ENCODE measurements at regions not wholly inside any gene's neighbourhood (a gene's known extent, or its start where the extent isn't known, plus 50 kb on each side); places are given as distances from the start of the nearest gene placed in this dataset.

DNA sequence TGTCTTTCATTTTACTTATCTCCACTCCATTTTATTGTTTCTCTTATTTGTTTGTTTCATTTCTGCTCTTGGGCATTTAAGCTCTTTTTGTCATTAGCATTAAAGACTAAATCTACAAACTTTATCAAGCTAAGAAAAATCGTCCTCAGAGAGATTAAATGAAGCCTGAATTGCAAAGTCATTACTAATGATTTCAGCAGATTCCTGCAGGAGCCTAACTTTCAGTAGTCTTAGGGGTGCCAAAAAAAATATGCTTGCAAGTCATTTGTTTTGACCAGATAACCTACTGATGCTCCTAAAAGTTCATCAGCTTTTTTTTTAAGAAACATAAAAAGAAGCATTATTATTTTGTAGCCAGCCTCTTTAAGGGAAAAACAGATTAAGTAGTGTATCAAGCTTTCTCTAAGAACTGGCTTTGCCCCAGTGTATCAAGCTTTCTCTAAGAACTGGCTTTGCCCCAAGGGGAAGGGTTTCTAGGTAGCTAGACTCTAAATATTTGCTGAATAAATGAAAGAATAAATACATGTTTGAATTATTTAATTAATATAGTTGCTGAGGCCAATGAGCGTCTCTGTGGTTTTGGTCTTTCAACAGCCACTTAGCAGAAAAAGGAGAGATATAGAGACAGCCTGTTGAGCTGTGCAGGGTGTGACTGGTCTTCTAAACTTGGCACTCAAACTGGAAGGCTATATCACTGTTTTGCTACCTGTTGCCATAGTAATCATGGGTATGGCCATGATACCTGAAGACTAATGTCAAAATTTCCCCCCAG lies 174.2 kb downstream of the BTC start:
- DNase-seq (ENCODE audit: low read depth) = no peak
- TF ChIP-seq, protein P1, sequence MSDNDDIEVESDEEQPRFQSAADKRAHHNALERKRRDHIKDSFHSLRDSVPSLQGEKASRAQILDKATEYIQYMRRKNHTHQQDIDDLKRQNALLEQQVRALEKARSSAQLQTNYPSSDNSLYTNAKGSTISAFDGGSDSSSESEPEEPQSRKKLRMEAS (IDR thresholded peaks at IDR 0.05; ENCODE audit: low read depth, low read length) = no peak
- TF ChIP-seq POLR2A (IDR thresholded peaks at IDR 0.05; ENCODE audit: extremely low read depth, insufficient read length) = no peak
- TF ChIP-seq MYC (IDR thresholded peaks at IDR 0.05; ENCODE audit: low read depth, low read length) = no peak
- TF ChIP-seq, protein P2, sequence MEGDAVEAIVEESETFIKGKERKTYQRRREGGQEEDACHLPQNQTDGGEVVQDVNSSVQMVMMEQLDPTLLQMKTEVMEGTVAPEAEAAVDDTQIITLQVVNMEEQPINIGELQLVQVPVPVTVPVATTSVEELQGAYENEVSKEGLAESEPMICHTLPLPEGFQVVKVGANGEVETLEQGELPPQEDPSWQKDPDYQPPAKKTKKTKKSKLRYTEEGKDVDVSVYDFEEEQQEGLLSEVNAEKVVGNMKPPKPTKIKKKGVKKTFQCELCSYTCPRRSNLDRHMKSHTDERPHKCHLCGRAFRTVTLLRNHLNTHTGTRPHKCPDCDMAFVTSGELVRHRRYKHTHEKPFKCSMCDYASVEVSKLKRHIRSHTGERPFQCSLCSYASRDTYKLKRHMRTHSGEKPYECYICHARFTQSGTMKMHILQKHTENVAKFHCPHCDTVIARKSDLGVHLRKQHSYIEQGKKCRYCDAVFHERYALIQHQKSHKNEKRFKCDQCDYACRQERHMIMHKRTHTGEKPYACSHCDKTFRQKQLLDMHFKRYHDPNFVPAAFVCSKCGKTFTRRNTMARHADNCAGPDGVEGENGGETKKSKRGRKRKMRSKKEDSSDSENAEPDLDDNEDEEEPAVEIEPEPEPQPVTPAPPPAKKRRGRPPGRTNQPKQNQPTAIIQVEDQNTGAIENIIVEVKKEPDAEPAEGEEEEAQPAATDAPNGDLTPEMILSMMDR (IDR thresholded peaks at IDR 0.05; ENCODE audit: low read depth, low read length) = no peak
- no peak overlapping the region for H3K4me3 ChIP-seq (ENCODE audit: low read depth, low read length)

DNA sequence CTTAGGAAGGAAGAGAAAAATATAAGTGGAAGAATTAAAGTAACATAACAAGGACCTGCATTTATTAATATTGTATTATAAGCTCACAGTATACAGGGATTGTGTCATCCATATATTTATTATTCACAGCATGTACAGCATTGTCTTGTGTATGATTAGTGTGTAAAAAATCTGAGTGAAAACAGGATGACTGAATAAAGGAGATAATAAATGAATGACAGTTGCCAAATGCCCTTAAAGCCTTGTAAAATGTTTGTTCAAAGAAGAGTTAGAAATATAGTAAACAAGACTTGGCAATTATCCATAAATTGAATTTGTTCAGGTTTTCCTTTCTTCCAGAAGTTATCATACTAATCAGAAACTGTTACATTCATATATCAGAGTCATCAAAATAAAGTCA lies 172.7 kb downstream of the BTC start:
- H3K4me3 ChIP-seq (ENCODE audit: low read depth, low read length) = no peak overlapping the region
- TF ChIP-seq MYC (IDR thresholded peaks at IDR 0.05; ENCODE audit: low read depth, low read length) (no peak), POLR2A (IDR thresholded peaks at IDR 0.05; ENCODE audit: extremely low read depth, insufficient read length) (no peak)
- TF ChIP-seq, protein P2 (IDR thresholded peaks at IDR 0.05; ENCODE audit: low read depth, low read length) = no peak
- TF ChIP-seq, protein P1 (IDR thresholded peaks at IDR 0.05; ENCODE audit: low read depth, low read length) = no peak
- DNase-seq (ENCODE audit: low read depth) = no peak

DNA sequence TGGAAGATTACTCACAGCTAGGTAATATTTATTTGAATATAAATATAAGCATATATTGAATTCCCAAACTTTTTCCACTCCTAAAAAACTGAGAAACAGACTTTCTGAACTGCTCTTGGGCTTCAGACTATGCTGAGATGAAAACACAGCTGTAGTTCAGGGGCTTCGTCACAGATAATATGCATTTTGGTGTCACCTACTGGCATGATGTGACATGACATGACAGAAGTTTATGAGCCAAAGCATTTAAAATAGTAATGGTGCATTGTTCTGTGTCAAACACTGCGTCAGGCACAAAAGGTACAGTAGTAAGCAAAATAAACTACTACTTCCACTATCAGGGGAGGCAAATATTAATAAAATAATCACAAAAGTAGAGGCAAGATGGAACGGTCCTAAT lies 171.3 kb downstream of the BTC start:
- no peak overlapping the region for H3K4me3 ChIP-seq (ENCODE audit: low read depth, low read length)
- peak; percentile 63 for DNase-seq (ENCODE audit: low read depth)
- TF ChIP-seq, protein P2 (IDR thresholded peaks at IDR 0.05; ENCODE audit: low read depth, low read length) = peak; percentile 35
- TF ChIP-seq MYC (IDR thresholded peaks at IDR 0.05; ENCODE audit: low read depth, low read length) = no peak
- no peak for TF ChIP-seq POLR2A (IDR thresholded peaks at IDR 0.05; ENCODE audit: extremely low read depth, insufficient read length)
- TF ChIP-seq, protein P1 (IDR thresholded peaks at IDR 0.05; ENCODE audit: low read depth, low read length) = no peak

DNA sequence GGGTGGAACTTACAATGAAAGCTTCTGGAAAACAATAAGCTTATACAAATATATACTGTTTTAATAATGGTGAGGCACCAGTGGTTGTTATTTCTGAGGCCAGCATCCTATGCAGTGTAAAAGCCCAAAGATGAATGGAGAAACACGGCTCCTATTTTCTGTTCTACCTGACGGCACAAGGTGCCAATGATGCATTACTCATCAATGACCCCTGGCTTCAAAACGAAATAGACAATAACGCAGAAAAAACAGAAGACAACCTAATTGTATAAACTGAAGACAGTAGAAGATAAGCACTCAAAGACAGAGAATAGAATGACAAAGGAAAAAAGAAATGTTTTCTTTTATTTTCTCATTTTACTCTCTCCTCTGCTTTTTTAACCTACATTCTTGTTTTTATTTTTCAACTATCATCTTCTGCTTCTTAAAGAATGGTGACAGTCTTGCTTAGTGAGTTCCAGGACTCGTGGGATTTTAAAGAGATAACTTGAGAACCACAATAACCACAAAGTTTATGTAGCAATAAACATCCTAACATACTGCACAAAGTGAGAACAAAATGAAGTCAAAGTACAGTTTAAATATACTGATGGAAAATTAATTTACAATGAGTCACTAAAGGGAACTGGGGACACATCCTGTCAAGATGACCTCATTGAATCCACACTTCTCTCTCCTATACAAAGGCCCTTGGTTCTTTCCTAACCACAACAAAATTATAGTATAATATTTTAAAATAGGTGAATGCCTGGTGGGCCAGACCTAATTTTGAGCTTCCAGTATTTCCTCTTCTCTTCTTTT lies 169.8 kb downstream of the BTC start:
- no peak for TF ChIP-seq POLR2A (IDR thresholded peaks at IDR 0.05; ENCODE audit: extremely low read depth, insufficient read length)
- TF ChIP-seq, protein P1 (IDR thresholded peaks at IDR 0.05; ENCODE audit: low read depth, low read length) = no peak
- DNase-seq (ENCODE audit: low read depth) = peak; percentile 83

DNA sequence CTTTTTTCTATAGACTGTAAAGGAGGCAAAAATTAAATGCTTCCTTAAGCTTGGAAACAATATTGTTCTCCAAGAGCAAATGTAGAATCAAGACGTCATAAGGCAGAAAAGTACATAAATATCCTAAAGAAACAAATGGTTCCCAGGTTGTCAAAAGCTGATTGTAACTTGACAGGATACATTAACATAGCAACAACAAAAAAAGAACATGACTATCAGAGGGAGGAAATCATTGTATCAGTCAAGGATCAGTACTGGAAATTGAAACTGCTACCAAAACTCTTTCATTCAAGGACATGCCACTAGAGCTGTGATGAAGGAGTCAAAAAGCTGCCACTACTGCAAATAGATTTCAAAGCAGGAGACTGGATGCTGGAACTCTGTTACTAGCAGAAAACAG lies 168.3 kb downstream of the BTC start:
- no peak overlapping the region for H3K4me3 ChIP-seq (ENCODE audit: low read depth, low read length)
- no peak for TF ChIP-seq POLR2A (IDR thresholded peaks at IDR 0.05; ENCODE audit: extremely low read depth, insufficient read length)
- TF ChIP-seq MYC (IDR thresholded peaks at IDR 0.05; ENCODE audit: low read depth, low read length) = no peak
- TF ChIP-seq, protein P2 (IDR thresholded peaks at IDR 0.05; ENCODE audit: low read depth, low read length) = no peak
- TF ChIP-seq, protein P1 (IDR thresholded peaks at IDR 0.05; ENCODE audit: low read depth, low read length) = no peak
- DNase-seq (ENCODE audit: low read depth) = no peak

More for the DNA sequence above, 169.8 kb downstream of the BTC start:
- H3K4me3 ChIP-seq (ENCODE audit: low read depth, low read length) = no peak overlapping the region

DNA sequence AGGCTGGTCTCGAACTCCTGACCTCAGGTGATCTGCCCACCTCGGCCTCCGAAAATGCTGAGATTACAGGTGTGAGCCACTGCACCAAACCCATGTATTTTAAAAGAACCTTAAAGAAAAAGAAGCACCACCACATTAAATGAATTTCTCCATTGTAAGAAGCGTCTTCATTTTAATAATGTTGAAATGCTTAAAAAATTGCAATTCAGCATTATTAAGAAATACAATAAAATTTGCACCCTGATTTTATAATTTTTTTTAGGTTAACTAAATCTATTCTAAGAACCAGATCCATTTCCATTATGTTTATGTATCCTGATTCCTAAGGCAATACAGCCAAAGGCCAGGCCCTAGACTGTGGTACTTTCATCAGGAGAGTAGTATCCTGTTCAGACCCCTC lies 167.2 kb downstream of the BTC start:
- H3K4me3 ChIP-seq (ENCODE audit: low read depth, low read length) = no peak overlapping the region
- DNase-seq (ENCODE audit: low read depth) = no peak
- TF ChIP-seq MYC (IDR thresholded peaks at IDR 0.05; ENCODE audit: low read depth, low read length) = no peak
- TF ChIP-seq, protein P1 (IDR thresholded peaks at IDR 0.05; ENCODE audit: low read depth, low read length) = no peak
